Tibial artery (tissue), 4 donors: ENCODE measurements at regions not wholly inside any gene's neighbourhood (a gene's known extent, or its start where the extent isn't known, plus 50 kb on each side); places are given as distances from the start of the nearest gene placed in this dataset.

Source experiments
- DNase-seq, 2 donors: peaks; one replicate each; pipeline ENCODE4 v3.0.0-alpha.2; 2019
- H3K27ac ChIP-seq, 2 donors: fragments of 200-600 bp; sonication (generic) in 1 of 2; 1 replicate in 1 of 2; 2 replicates in 1 of 2; pipeline ENCODE4 v1.5.1; 2018 to 2019; ENCODE audit warnings: mild to moderate bottlenecking in 1 of 2
- H3K27me3 ChIP-seq, 2 donors: fragments of 200-600 bp; sonication (generic) in 1 of 2; one replicate each; pipeline versions ENCODE4 v1.5.1 to v1.6.0; 2016 to 2019
- H3K36me3 ChIP-seq, 3 donors: fragments of 200-600 bp; sonication (generic) in 2 of 3; one replicate each; pipeline ENCODE4 v1.5.1; 2016 to 2019; ENCODE audit warnings: mild to moderate bottlenecking in 2 of 3
- H3K4me1 ChIP-seq, 4 donors: fragments of 200-600 bp; sonication (generic) in 2 of 4; 1 replicate in 3 of 4; 2 replicates in 1 of 4; pipeline ENCODE4 v1.5.1; 2016 to 2019
- H3K4me3 ChIP-seq, 2 donors: fragments of 200-600 bp; sonication (generic) in 1 of 2; 1 replicate in 1 of 2; 2 replicates in 1 of 2; pipeline ENCODE4 v1.5.1; 2018 to 2019; ENCODE audit warnings: mild to moderate bottlenecking in 2 of 2
- H3K9me3 ChIP-seq, 3 donors: fragments of 200-600 bp; sonication (generic) in 1 of 3; one replicate each; pipeline ENCODE4 v1.5.1; 2016 to 2019
- intact Hi-C: fragments of 100-400 bp; cut with DNase I; formaldehyde crosslinking; loops from one replicate; pipeline ENCODE4 v1.15.0; 2023; ENCODE audit warnings: low total_unique reads
- TF ChIP-seq, protein P1 (sequence below), 2 experiments: fragments of 200-600 bp in 1 of 2; fragments of 450-650 bp in 1 of 2; IDR thresholded peaks; one replicate each; pipeline ENCODE4 v1.5.1; 2017 to 2019; ENCODE audit warnings: antibody characterized with exemption in 2 of 2, mild to moderate bottlenecking in 1 of 2, moderate library complexity in 1 of 2

DNA sequence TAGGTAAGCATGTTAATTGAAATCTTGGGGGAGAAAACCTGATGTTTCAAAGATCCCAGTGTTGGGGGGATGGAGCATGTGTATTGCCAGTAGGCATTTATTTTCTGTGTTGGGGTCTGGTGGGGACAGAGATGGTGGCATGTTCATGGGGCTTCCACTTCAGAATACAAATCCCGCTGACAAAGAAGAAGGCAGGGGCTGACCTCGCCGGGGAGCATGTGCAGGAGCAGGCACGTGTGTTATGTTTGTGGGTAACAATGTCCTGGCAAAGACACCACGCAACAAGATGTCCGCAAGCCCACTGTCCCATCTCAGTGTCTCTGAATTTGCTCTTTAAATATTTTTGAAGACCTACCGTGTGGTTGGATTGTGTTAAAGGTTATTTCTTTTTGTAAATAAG is 164.5 kb downstream of the TEX29 start:
- H3K4me3 ChIP-seq = no peak overlapping the region
- no peaks in the 10 kb centered on the region for H3K36me3 ChIP-seq
- DNase-seq = no peak
- peaks cover 0 to 29% (median 28%) of the 10 kb centered on the region in 3 donors for H3K9me3 ChIP-seq
- intact Hi-C loops = no loop called here
- H3K4me1 ChIP-seq = no peaks in the 10 kb centered on the region
- H3K27me3 ChIP-seq = peaks cover 0 to 14% of the 10 kb centered on the region in 2 donors
- TF ChIP-seq, protein P1, sequence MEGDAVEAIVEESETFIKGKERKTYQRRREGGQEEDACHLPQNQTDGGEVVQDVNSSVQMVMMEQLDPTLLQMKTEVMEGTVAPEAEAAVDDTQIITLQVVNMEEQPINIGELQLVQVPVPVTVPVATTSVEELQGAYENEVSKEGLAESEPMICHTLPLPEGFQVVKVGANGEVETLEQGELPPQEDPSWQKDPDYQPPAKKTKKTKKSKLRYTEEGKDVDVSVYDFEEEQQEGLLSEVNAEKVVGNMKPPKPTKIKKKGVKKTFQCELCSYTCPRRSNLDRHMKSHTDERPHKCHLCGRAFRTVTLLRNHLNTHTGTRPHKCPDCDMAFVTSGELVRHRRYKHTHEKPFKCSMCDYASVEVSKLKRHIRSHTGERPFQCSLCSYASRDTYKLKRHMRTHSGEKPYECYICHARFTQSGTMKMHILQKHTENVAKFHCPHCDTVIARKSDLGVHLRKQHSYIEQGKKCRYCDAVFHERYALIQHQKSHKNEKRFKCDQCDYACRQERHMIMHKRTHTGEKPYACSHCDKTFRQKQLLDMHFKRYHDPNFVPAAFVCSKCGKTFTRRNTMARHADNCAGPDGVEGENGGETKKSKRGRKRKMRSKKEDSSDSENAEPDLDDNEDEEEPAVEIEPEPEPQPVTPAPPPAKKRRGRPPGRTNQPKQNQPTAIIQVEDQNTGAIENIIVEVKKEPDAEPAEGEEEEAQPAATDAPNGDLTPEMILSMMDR (IDR thresholded peaks at IDR 0.05) = no peak
- H3K27ac ChIP-seq = no peak overlapping the region

DNA sequence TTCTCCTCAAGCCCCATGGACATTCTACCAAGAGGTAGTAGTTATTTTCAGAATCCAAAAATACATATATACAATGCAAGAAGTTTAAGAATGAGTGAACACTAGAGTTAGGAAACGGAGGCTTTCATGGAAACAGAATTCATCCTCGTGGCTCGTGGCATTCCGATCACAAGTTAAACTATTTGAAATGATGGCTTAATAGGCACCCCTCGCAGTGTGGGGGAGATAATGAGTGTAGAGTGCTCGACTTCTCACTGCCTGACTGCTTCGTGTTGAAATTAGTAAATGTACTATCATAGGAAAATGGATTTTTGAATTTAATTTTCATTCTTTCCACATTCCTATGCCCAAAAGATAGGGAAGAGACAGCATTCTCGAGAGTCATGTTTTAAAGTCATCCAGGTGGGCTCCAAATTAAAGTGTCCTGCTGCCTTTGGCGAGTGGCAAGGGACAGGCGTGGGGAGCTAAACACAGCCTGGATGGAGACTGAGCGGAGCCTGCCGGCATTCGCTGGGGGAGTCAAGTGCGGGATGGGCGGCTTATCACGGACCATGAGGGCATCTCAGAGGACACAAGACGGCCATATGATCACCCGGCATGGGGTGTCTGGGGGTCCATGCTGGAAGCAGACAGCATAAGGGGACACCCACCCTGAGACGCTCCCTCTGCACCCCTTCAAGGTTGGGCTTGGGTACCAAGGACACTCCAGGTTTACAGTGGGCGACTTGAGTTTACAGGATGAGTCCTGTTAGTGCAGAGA is 165.2 kb downstream of the TEX29 start:
- peaks cover 0 to 14% of the 10 kb centered on the region in 2 donors for H3K27me3 ChIP-seq
- TF ChIP-seq, protein P1 (IDR thresholded peaks at IDR 0.05) = no peak

DNA sequence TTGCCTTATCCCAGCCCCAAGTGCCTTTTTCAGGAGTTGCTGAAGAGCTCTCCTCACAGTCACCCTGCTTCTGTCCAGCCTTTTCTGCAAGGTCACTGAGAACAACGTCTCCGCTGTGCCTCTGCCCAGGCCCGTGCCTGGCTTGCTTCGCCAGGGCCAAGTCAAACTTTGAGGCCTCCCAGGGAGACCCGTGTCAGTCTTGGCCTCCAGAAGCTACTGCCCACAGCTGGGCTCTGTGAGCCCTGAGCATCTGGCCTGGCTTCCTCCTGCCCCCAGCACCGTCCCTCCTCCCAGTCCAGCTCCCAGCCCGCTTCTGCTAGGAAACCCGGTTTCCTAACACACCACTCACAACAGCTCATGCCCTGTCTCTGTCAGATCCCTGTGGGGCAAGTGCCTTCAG is 165.9 kb downstream of the TEX29 start:
- TF ChIP-seq, protein P1 (IDR thresholded peaks at IDR 0.05) = no peak
- Histone ChIP-seq H3K4me3 (no peak overlapping the region), H3K27me3 (peaks cover 0 to 14% of the 10 kb centered on the region in 2 donors), H3K9me3 (peaks cover 0 to 29% (median 28%) of the 10 kb centered on the region in 3 donors), H3K4me1 (no peaks in the 10 kb centered on the region), H3K36me3 (no peaks in the 10 kb centered on the region), H3K27ac (no peak overlapping the region)
- intact Hi-C loops = no loop called here
- peak in 1 of 2 donors; percentile 46 for DNase-seq

More for the DNA sequence above, 165.2 kb downstream of the TEX29 start:
- no peak overlapping the region for H3K27ac ChIP-seq
- no peaks in the 10 kb centered on the region for H3K36me3 ChIP-seq
- DNase-seq = no peak
- no peak overlapping the region for H3K4me3 ChIP-seq
- no peaks in the 10 kb centered on the region for H3K4me1 ChIP-seq
- intact Hi-C loops = no loop called here
- H3K9me3 ChIP-seq = peaks cover 0 to 29% (median 28%) of the 10 kb centered on the region in 3 donors

DNA sequence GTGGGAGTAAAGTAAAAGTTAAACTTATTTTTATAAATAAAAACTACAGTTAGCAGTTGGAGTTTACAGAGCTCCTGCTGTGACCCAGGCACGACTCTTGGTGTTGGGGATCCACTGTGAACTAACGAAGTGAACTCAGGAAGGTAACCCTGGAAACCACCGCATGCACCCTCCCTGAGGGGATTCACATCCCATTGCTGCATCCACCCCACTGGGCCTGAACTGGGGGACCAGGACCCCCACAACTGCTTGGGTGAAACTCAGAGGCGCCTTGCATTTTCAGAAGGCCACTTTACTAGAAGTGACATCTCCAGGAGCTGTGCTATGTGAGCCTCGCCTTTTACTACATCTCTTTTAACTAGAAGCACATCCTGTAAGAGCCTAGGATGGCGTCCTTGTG is 166.4 kb downstream of the TEX29 start:
- H3K9me3 ChIP-seq = peaks cover 0 to 29% (median 28%) of the 10 kb centered on the region in 3 donors
- peak in 1 of 2 donors; percentile 16 for DNase-seq
- peaks cover 0 to 14% of the 10 kb centered on the region in 2 donors for H3K27me3 ChIP-seq
- H3K36me3 ChIP-seq = no peaks in the 10 kb centered on the region
- H3K27ac ChIP-seq = no peak overlapping the region
- H3K4me1 ChIP-seq = no peaks in the 10 kb centered on the region
- TF ChIP-seq, protein P1 (IDR thresholded peaks at IDR 0.05) = no peak
- intact Hi-C loops = no loop called here
- H3K4me3 ChIP-seq = no peak overlapping the region

DNA sequence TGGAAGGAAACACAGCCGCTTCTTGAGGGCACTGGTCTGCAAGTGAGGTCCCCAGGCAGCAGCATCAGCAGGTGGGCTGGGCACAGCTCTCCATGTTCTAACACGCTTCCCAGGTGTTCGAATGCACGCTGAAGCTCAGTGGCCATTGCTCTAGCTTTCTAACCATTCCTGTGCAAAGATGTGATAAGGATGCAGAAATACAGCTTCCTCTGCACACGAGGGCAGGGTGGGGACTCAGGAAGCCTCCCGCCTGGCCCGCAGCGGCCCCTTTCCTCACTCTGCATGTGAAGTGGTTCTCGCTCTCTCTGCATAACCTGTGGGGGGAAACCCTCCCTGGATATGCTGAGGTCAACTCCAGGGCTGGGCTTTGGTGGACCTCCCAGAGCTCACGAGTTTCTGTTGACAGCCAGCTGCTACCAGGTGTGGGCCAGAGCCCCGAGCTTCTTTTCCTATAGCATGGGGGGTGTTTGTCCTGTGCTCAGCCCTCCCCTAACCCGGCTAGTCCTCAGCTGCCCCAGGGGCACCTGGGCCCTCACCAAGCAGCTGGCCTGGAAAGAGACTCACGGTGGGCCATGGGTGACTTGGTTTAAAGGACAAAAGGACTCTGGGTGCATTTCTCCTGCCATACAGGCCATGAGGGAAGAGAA is 168.2 kb downstream of the TEX29 start:
- Histone ChIP-seq H3K4me1 (no peaks in the 10 kb centered on the region), H3K36me3 (no peaks in the 10 kb centered on the region), H3K27me3 (peaks cover 0 to 9% of the 10 kb centered on the region in 2 donors), H3K27ac (no peak overlapping the region), H3K4me3 (no peak overlapping the region), H3K9me3 (peaks cover 0 to 29% (median 28%) of the 10 kb centered on the region in 3 donors)
- peak in 1 of 2 donors; percentile 14 for DNase-seq
- intact Hi-C loops = no loop called here
- TF ChIP-seq, protein P1 (IDR thresholded peaks at IDR 0.05) = no peak
